ENCODE measurements at regions not wholly inside any gene's neighbourhood (a gene's known extent, or its start where the extent isn't known, plus 50 kb on each side); places are given as distances from the start of the nearest gene placed in this dataset.

DNA sequence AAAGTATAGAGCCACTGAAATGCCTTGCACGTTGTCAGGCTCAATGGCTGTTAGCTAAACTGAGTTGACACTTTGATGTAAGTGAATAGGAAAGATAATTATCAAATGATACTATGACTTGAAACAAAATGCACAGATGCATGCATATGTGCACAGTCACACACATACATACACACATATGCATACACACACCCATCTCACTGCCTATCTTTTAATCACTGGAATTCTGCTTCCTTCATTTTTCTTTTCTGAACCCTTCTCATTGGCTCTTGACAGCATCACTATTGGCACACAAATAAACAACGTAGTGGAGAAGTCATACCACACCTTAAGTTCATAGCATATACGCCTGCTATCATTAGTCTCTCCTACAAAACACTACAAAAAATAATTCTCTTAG is 154.9 kb upstream of the NCKAP5 start:
- TF ChIP-seq POLR2A (IDR thresholded peaks at IDR 0.05) (no peak), POLR2AphosphoS5 (IDR thresholded peaks at IDR 0.05) (no peak)
- TF ChIP-seq, protein P1, sequence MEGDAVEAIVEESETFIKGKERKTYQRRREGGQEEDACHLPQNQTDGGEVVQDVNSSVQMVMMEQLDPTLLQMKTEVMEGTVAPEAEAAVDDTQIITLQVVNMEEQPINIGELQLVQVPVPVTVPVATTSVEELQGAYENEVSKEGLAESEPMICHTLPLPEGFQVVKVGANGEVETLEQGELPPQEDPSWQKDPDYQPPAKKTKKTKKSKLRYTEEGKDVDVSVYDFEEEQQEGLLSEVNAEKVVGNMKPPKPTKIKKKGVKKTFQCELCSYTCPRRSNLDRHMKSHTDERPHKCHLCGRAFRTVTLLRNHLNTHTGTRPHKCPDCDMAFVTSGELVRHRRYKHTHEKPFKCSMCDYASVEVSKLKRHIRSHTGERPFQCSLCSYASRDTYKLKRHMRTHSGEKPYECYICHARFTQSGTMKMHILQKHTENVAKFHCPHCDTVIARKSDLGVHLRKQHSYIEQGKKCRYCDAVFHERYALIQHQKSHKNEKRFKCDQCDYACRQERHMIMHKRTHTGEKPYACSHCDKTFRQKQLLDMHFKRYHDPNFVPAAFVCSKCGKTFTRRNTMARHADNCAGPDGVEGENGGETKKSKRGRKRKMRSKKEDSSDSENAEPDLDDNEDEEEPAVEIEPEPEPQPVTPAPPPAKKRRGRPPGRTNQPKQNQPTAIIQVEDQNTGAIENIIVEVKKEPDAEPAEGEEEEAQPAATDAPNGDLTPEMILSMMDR (IDR thresholded peaks at IDR 0.05): no peak
